HCT116 (cell line): ENCODE measurements at regions not wholly inside any gene's neighbourhood (a gene's known extent, or its start where the extent isn't known, plus 50 kb on each side); places are given as distances from the start of the nearest gene placed in this dataset.

ENCODE experiments used
- ATAC-seq: fragments of 200-7000 bp; cut with Tn5 transposase; 2 replicates; pipeline ENCODE4 v1.9.1; 2020; ENCODE audit warnings: mild to moderate bottlenecking, moderate library complexity
- BruUV-seq: library from RNA; stranded (reverse); fragments of 400-500 nt; replicated peaks from 2 replicates; lab custom pipeline; 2021; lab: Mats Ljungman, UMichigan
- CTCF ChIA-PET: fragments of 300-600 bp; sonication (Branson Sonifier 250); formaldehyde crosslinking; loops from one replicate; lab custom pipeline; 2021; ENCODE audit warnings: antibody characterized with exemption; lab: Charles Lee
- POLR2A ChIA-PET: fragments of 300-600, 350-600 bp; sonication (Branson Sonifier 250); formaldehyde crosslinking; loops from one replicate; lab custom pipeline; 2021; ENCODE audit warnings: antibody characterized with exemption; lab: Charles Lee
- RAD21 ChIA-PET, 2 experiments: fragments of 300-600 bp; sonication (Branson Sonifier 250); formaldehyde crosslinking; loops; one replicate each; lab custom pipeline; 2023; ENCODE audit warnings: low total read pairs in 2 of 2; ENCODE audit not compliant: uncharacterized antibody in 2 of 2, unreplicated experiment in 2 of 2, low non-redundant PET in 1 of 2; lab: Charles Lee
- DNase-seq: peaks from one replicate; pipeline ENCODE4 v3.0.0-alpha.2; 2010; ENCODE audit warnings: low read depth, low spot score
- H2AFZ ChIP-seq: fragments of 200-600 bp; shearing (Covaris generic), sonication (generic); 2 replicates; pipeline ENCODE4 v1.6.1; 2017; ENCODE audit warnings: low read depth, mixed run types, mixed read lengths, antibody characterized with exemption, low read length; ENCODE audit not compliant: poor library complexity, severe bottlenecking
- H3K27ac ChIP-seq: 2 replicates; pipeline ENCODE4 v1.5.1; 2012; ENCODE audit warnings: low read depth, low read length
- H3K27me3 ChIP-seq: fragments of 200-600 bp; sonication (generic); 2 replicates; pipeline ENCODE4 v1.6.1; 2016; ENCODE audit warnings: mixed run types, low read length, mixed read lengths; ENCODE audit not compliant: insufficient read depth
- H3K36me3 ChIP-seq, 2 experiments: fragments of 200-500 bp in 1 of 2; fragments of 200-600 bp in 1 of 2; sonication (Bioruptor generic) in 1 of 2; sonication (generic) in 1 of 2; 2 replicates each; pipeline versions ENCODE4 v1.5.1 to v1.6.1; 2014 to 2016; ENCODE audit warnings: low read length in 2 of 2, inconsistent platforms in 1 of 2, mixed read lengths in 1 of 2, mixed run types in 1 of 2; ENCODE audit not compliant: insufficient read depth in 2 of 2, control insufficient read depth in 1 of 2
- H3K4me1 ChIP-seq, 2 experiments: fragments of 200-600 bp in 1 of 2; sonication (generic) in 1 of 2; 2 replicates each; pipeline versions ENCODE4 v1.5.1 to v1.6.1; 2012 to 2017; ENCODE audit warnings: low read length in 2 of 2, inconsistent platforms in 1 of 2, mild to moderate bottlenecking in 1 of 2, mixed read lengths in 1 of 2, mixed run types in 1 of 2, moderate library complexity in 1 of 2; ENCODE audit not compliant: insufficient read depth in 2 of 2, control insufficient read depth in 1 of 2
- H3K4me2 ChIP-seq: fragments of 200-600 bp; sonication (generic); 2 replicates; pipeline ENCODE4 v1.6.1; 2017; ENCODE audit warnings: mixed run types, low read length, mixed read lengths
- H3K4me3 ChIP-seq, 2 experiments: fragments of 200-600 bp in 1 of 2; sonication (generic) in 1 of 2; replicated peaks in 1 of 2; 2 replicates each; pipeline ENCODE4 v1.5.1; 2011 to 2016; ENCODE audit warnings: low read length in 2 of 2, control low read depth in 1 of 2, low read depth in 1 of 2, mild to moderate bottlenecking in 1 of 2, mixed read lengths in 1 of 2, mixed run types in 1 of 2
- H3K79me2 ChIP-seq: fragments of 200-600 bp; sonication (generic); 2 replicates; pipeline ENCODE4 v1.6.1; 2017; ENCODE audit warnings: mild to moderate bottlenecking, mixed run types, low read length, moderate library complexity, mixed read lengths; ENCODE audit not compliant: insufficient read depth
- H3K9ac ChIP-seq: fragments of 200-600 bp; sonication (generic); 2 replicates; pipeline ENCODE4 v1.6.1; 2016; ENCODE audit warnings: low read length, mixed read lengths
- H3K9me2 ChIP-seq: fragments of 200-600 bp; sonication (generic), shearing (Covaris generic); 2 replicates; pipeline ENCODE4 v1.6.1; 2017; ENCODE audit warnings: mixed run types, mild to moderate bottlenecking, moderate library complexity; ENCODE audit not compliant: insufficient read depth
- H3K9me3 ChIP-seq, 2 experiments: fragments of 200-500 bp in 1 of 2; fragments of 200-600 bp in 1 of 2; sonication (Bioruptor generic) in 1 of 2; sonication (generic) in 1 of 2; 2 replicates each; pipeline ENCODE4 v1.6.1; 2014 to 2017; ENCODE audit warnings: low read length in 2 of 2, mixed read lengths in 2 of 2, inconsistent platforms in 1 of 2, low read depth in 1 of 2, mild to moderate bottlenecking in 1 of 2, mixed run types in 1 of 2, moderate library complexity in 1 of 2; ENCODE audit not compliant: control insufficient read depth in 1 of 2, insufficient read depth in 1 of 2
- H4K20me1 ChIP-seq: fragments of 200-600 bp; sonication (generic), shearing (Covaris generic); 2 replicates; pipeline ENCODE4 v1.6.1; 2017; ENCODE audit warnings: mixed run types, mild to moderate bottlenecking, moderate library complexity; ENCODE audit not compliant: insufficient read depth
- FOSL1 ChIP-seq: IDR thresholded peaks from 2 replicates; pipeline ENCODE4 v1.6.1; 2012; ENCODE audit warnings: low read depth
- RAD21 ChIP-seq: IDR thresholded peaks from 2 replicates; pipeline ENCODE4 v1.6.1; 2012; ENCODE audit warnings: low read depth, mild to moderate bottlenecking
- SIN3A ChIP-seq: IDR thresholded peaks from 2 replicates; pipeline ENCODE4 v1.6.1; 2012; ENCODE audit warnings: low read depth
- TCF7L2 ChIP-seq: IDR thresholded peaks from 2 replicates; pipeline ENCODE4 v1.7.0; 2011; ENCODE audit warnings: borderline replicate concordance, inconsistent platforms; ENCODE audit not compliant: insufficient read depth, insufficient read length; ENCODE audit errors: extremely low read depth
- ZNF274 ChIP-seq: fragments of 200-500 bp; sonication (Bioruptor generic); IDR thresholded peaks from 2 replicates; pipeline ENCODE4 v1.6.1; 2014; ENCODE audit warnings: mild to moderate bottlenecking, low read depth, low read length, inconsistent platforms
- intact Hi-C: fragments of 100-400 bp; cut with micrococcal nuclease; formaldehyde crosslinking; loops from 2 replicates; pipeline ENCODE4 v1.10.0; 2022
- TF ChIP-seq, protein P1 (sequence below): IDR thresholded peaks from 2 replicates; pipeline ENCODE4 v1.6.1; 2012
- TF ChIP-seq, protein P2 (sequence below): IDR thresholded peaks from 2 replicates; pipeline ENCODE4 v1.6.1; 2012; ENCODE audit warnings: low read depth
- TF ChIP-seq, protein P3 (sequence below): IDR thresholded peaks from 2 replicates; pipeline ENCODE4 v1.6.1; 2012
- TF ChIP-seq, protein P4 (sequence below), 3 experiments: fragments of 200-600 bp in 1 of 3; sonication (generic) in 1 of 3; IDR thresholded peaks in 2 of 3; conservative IDR thresholded peaks in 1 of 3; 2 replicates each; pipeline ENCODE4 v1.5.1; 2012 to 2017; ENCODE audit warnings: low read depth in 2 of 3, low read length in 2 of 3, antibody characterized with exemption in 1 of 3, borderline replicate concordance in 1 of 3, control low read depth in 1 of 3, mild to moderate bottlenecking in 1 of 3, mixed read lengths in 1 of 3, mixed run types in 1 of 3, moderate library complexity in 1 of 3; ENCODE audit not compliant: insufficient read depth in 1 of 3

DNA sequence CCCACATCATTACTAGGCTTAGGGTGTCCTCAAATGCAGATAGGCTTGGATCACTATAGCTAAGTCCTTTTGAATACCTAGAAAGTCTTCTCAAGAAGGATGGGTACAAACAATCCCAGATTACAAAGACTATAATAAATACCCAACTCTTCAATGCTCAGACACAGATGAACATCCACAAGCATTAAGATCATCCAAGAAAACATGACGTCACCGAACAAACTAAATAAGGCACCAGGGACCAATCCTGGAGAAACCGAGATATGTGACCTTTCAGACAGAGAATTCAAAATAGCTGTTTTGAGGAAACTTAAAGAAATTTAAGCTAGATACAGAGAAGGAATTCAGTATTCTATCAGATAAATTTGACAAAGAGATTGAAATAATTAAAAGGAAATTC lies 108.0 kb upstream of the PLPP4 start:
- H3K27me3 ChIP-seq: peaks cover 33% of the 10 kb centered on the region; the same call in 1 of the 2 replicates
- H2AFZ ChIP-seq: no peak overlapping the region
- H3K4me3 ChIP-seq: no peak overlapping the region
- ChIA-PET RAD21 (no interaction called here), CTCF (no interaction called here), POLR2A (no interaction called here)
- H4K20me1 ChIP-seq: no peaks in the 10 kb centered on the region
- H3K79me2 ChIP-seq: no peaks in the 10 kb centered on the region
- no peaks in the 10 kb centered on the region for H3K9me3 ChIP-seq
- BruUV-seq: no TSS peak
- DNase-seq: no peak
- no peaks in the 10 kb centered on the region for H3K9me2 ChIP-seq
- no peak for ATAC-seq
- TF ChIP-seq RAD21 (no peak), SIN3A (no peak), FOSL1 (no peak), TCF7L2 (no peak), ZNF274 (no peak)
- TF ChIP-seq, protein P1, sequence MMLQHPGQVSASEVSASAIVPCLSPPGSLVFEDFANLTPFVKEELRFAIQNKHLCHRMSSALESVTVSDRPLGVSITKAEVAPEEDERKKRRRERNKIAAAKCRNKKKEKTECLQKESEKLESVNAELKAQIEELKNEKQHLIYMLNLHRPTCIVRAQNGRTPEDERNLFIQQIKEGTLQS: no peak
- TF ChIP-seq, protein P2, sequence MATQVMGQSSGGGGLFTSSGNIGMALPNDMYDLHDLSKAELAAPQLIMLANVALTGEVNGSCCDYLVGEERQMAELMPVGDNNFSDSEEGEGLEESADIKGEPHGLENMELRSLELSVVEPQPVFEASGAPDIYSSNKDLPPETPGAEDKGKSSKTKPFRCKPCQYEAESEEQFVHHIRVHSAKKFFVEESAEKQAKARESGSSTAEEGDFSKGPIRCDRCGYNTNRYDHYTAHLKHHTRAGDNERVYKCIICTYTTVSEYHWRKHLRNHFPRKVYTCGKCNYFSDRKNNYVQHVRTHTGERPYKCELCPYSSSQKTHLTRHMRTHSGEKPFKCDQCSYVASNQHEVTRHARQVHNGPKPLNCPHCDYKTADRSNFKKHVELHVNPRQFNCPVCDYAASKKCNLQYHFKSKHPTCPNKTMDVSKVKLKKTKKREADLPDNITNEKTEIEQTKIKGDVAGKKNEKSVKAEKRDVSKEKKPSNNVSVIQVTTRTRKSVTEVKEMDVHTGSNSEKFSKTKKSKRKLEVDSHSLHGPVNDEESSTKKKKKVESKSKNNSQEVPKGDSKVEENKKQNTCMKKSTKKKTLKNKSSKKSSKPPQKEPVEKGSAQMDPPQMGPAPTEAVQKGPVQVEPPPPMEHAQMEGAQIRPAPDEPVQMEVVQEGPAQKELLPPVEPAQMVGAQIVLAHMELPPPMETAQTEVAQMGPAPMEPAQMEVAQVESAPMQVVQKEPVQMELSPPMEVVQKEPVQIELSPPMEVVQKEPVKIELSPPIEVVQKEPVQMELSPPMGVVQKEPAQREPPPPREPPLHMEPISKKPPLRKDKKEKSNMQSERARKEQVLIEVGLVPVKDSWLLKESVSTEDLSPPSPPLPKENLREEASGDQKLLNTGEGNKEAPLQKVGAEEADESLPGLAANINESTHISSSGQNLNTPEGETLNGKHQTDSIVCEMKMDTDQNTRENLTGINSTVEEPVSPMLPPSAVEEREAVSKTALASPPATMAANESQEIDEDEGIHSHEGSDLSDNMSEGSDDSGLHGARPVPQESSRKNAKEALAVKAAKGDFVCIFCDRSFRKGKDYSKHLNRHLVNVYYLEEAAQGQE: no peak
- TF ChIP-seq, protein P3, sequence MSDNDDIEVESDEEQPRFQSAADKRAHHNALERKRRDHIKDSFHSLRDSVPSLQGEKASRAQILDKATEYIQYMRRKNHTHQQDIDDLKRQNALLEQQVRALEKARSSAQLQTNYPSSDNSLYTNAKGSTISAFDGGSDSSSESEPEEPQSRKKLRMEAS: no peak
- TF ChIP-seq, protein P4, sequence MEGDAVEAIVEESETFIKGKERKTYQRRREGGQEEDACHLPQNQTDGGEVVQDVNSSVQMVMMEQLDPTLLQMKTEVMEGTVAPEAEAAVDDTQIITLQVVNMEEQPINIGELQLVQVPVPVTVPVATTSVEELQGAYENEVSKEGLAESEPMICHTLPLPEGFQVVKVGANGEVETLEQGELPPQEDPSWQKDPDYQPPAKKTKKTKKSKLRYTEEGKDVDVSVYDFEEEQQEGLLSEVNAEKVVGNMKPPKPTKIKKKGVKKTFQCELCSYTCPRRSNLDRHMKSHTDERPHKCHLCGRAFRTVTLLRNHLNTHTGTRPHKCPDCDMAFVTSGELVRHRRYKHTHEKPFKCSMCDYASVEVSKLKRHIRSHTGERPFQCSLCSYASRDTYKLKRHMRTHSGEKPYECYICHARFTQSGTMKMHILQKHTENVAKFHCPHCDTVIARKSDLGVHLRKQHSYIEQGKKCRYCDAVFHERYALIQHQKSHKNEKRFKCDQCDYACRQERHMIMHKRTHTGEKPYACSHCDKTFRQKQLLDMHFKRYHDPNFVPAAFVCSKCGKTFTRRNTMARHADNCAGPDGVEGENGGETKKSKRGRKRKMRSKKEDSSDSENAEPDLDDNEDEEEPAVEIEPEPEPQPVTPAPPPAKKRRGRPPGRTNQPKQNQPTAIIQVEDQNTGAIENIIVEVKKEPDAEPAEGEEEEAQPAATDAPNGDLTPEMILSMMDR (IDR thresholded peaks at IDR 0.05 in 2 of 3, conservative IDR thresholded peaks at IDR 0.05 in 1 of 3; ENCODE audit: borderline replicate concordance in 1 of 3, insufficient read depth in 1 of 3, low read depth in 2 of 3, low read length in 2 of 3): no peak
- H3K36me3 ChIP-seq: no peaks in the 10 kb centered on the region
- no peaks in the 10 kb centered on the region for H3K4me1 ChIP-seq
- intact Hi-C loops: no loop called here
- no peak overlapping the region for H3K9ac ChIP-seq
- no peak overlapping the region for H3K4me2 ChIP-seq
- no peak overlapping the region for H3K27ac ChIP-seq
